ENCODE measurements at regions not wholly inside any gene's neighbourhood (a gene's known extent, or its start where the extent isn't known, plus 50 kb on each side); places are given as distances from the start of the nearest gene placed in this dataset.

DNA sequence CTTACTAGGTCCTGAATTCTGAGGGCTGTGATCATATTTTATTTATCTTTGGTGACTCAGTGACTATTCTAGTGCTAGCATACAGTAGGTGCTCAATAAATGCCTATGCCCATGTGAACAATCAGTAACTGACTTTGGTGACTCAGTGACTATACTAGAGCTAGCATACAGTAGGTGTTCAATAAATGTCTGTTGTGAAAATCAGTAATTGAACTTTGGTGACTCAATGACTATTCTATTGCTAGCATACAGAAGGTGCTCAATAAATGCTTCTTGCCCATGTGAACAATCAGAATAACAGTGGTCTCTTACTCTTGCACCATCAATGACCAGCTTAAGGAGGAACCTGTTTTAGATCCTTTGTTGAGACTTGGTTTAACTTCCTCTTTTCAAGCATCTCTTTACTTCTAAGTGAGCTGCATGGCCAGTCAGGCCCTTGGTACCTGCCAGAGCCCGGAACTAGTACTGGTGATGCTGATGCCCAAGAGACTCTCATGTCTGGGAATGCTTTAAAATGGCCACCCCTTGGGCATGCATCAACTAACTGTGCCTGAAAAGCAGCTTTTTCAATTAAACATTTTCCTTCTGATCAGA lies 214.9 kb upstream of the SPRED2 start:
- no peak for DNase-seq

DNA sequence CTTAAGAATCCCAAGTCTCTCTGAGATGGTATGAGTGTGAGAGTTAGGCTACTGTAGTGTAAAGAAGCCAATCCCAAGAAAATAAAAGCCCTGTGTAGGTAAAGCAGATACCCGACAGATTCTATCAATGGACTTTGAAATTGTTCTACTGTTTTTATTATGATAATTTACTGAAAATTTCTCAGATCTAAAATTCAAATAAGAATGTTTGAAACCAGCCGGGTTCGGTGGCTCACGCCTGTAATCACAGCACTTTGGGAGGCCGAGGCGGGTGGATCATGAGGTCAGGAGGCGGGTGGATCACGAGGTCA lies 208.3 kb upstream of the SPRED2 start:
- DNase-seq: no peak

DNA sequence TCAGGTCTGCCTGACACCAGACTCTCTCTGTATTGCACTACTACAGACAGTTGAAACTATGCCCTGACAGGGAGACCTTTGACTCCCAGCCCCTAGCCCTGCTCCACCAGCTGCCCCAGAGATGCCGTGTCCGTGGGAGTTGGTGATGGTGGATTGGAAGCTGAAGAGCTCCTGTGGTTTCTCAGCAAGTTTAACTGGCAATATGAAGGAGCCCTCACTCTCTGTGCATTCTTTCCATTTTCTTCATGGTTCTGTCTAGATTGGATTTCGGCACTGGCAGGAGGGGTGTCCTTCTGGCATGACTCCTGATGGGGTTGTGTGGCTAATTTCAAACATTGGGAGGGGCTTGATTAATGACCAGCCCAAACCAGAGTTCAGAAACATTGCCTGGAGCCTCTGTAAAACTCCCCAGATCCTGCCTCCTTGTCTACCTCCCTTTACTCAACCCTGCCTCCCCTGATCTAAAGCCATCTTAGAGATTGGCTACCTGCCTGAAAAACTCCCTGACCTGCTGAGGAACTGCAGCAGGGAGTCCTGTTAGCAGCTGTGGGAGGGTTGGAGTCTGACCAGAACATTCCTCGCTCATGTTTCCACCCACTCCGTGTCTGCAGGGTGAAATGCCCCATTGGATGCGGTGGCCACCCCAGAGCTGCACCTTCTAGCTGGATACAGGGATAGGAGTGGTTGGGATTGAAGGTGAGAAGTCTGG lies 206.9 kb upstream of the SPRED2 start:
- DNase-seq: peak; percentile 31

DNA sequence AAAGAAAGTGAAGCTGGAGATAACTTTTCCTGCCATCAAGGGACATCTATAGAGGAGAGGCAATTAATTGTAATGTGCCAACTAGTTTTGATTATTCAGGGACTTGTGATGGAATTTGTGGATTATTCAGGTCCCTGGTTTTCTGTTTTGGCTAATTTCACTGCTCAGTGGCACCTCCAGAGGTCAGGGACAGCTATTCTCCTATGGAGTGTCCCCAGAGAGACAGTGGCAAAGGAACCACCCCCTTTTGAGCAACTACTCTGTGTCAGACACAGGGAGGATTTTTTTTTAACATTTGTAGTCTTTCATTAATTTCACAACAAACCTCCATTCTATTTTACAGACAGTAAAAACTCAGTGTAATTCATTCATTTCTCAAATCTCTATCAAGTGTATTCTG lies 206.0 kb upstream of the SPRED2 start:
- DNase-seq: no peak

DNA sequence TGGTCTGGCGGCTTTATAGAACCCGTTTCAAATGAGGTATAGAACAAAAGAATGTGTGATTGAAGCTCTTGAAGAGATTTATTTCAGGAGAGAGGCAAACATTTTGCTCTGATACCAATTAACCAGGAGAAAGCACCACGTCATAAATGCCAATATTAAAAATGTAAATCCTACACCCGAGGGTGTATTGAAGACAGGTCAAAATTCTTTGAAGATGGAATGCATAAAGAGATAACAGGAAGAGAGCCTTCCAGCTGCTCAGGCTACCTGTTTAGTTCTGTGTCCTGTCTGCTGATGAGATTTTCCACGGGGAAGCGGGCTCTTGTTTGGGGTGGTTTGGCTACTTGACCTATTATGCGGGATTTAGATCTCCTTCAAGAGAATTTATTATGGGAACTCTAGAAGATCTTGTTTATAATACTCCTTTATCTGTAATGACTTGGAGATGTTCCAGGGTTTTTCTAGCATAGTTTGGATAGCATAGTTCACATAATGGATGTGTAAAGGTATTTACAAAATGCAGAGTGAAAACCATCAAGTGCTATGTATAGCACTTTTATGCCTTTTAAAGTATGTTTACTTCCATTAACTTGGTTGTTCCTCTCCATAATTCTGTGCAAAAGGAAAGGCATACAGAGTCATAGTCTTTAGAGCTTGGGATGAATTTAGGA lies 204.5 kb upstream of the SPRED2 start:
- no peak for DNase-seq

DNA sequence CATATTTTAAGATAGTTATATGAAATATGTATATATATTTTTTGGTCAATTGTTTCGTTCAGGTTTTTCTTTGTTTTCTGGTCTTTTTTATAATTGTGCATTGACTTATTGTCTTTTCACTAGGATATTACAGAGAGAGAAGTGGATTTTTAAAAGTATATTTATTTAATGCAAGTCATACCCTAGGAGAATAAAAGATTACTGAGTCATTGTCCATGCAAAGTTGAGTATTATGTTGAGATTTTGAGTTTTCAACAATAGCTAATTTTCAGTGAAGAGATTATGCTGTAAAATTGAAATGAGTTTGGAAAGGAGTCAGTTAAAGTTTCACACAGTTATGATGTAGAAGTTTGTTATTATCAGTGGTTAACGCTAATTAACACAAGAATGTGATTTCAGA lies 203.6 kb upstream of the SPRED2 start:
- no peak for DNase-seq

DNA sequence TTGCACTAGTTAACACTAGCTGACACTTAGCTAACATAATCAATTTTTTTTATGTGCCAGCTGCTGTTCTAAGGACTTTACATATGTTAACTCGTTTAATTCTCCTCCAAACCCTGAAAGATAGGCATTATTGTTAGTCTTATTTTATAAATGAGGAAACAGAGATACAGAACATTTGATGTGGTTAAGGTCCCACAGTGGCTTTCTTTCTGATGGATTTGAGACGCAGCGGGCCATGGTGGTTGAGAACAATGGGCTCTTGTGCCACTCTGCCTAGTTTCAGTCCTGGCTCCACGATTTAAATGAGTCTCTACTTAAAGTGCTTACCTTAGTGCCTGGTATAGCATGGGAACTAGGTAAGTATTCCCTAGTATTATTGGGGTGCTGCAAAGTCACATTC lies 201.9 kb upstream of the SPRED2 start:
- no peak for DNase-seq

DNA sequence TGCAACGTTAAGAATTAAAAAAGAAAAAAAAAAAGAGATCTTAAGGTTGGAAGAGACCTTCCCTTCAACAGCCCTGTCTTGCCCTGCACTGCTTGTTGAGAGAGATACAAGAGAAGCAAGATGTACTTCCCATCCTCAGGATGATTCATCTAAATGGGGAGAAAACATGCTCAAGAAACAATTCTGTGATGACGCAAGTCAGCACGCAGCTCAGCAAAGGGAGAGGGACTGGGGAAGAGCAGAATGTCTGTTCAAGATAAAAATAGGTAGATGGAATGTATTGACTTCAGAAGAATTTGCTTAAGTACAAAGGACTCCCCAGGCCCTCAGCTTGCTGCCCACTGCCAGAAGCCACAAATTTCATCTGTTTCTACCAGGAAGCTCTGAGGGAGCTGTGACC lies 198.2 kb upstream of the SPRED2 start:
- no peak for DNase-seq

DNA sequence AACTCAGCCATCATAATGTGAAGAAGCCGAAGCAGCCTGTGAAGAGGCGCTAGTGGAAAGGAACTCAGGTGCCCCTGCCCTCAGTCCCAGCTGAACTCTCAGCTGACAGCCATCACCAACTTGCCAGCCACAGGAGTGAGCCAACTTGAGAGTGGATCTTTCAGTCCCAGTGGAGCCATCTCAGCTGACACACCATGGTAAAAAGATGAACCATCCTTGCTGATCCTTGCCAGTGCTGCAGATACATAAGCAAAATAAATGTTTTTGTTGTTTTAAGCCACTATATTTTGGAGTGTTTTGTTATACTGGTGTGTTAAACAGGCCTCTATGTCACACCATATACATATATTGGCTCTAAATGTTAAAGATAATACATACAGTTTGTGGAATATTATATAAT lies 195.8 kb upstream of the SPRED2 start:
- DNase-seq: no peak

DNA sequence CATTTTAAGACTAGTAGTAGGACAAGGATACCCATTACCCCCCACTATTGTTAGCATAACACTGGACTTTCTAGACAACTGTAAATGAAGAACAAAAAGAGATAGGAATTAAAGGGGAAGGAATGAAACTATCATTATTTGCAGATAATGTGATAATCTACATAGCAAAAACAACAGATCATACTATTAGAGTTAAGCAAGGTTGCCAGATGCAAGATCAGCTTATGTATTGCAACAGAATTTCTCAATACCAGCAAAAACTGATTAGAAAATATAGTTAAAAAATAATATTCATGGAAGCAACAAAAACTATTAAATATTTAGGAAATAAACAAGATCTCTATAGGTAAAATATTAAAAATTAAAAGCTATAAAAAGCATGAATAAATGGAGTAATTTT lies 194.4 kb upstream of the SPRED2 start:
- DNase-seq: no peak

DNA sequence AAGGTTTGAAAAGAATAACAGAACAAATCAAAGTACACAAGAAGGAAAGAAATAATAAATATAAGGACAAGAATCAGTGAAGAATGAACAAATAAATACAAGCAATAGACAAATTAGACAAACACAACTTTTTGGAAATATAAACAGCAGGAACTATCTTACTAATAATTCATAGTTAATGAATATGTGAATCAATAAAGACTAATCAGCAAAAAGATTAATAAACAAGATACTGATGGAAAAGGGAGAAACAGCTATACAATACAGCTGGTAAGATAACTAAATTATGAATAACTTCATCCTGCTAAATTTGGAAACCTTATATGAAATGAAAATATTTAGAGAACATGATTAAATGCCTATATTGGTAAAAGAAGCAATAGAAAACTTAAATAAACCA lies 193.6 kb upstream of the SPRED2 start:
- DNase-seq: no peak

DNA sequence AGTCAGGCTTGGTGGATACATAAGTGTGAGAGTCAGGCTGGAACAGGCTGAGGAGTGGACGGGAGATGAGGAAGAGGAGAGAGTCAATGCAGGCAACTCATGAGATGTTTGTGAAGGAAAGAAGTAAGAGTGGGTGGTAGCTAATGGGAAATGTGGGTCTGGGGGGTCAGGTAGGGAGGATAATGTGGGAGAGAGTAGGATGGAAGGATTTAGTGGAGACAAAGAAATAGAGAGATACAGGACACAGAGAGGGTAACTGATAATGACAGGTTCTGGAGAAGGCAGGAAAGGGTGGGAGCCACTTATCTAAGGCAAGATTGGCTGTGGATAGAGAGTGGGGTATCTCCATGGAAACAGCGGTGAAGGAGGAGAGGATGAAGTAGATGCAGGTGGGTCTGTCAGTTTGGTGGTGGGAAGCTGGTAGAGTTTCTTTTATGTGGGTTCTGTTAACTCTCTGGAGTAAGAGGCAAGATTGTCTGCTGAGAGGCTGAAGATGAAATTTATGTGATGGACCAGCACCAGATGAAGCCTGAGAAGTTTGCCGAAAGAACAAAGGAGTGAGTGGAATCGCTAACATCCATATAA lies 190.6 kb upstream of the SPRED2 start:
- DNase-seq: no peak

DNA sequence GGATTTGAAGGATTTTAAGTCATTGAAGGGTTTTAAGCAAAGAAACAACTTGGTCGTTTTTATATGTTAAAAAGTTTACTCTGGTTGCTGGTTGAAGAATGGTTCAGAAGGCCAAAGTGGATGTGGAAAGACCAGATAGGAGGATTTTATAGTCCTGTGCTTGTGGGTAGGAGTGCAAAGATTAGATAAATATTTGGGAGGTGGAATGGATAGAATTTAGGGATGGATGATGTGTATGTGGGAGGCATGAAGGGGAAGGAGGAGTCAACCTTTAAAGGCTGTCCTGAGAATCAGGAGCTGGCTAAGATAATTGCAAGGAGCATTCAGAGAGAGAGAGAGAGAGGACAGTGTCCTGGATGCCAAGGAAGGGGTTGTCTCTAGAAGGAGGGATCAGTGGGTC lies 190.1 kb upstream of the SPRED2 start:
- DNase-seq: no peak

DNA sequence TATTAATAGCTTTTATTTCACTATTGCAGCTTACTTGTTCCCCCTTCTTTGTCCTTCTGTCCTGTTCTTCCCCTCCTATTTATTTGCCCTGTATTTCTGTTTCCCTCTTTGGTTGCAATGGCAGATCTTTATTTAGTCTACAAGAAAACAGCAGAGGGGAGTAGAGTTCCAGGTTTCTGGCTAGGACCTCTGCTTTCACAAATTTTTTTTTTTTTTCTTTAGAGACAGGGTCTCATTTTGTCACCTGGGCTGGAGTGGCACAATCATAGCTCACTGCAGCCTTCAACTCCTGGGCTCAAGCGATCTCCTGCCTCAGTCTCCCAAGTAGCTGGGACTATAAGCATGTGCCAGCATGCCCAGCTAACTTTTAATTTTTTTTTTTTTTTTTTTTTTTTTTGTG lies 188.1 kb upstream of the SPRED2 start:
- no peak for DNase-seq

DNA sequence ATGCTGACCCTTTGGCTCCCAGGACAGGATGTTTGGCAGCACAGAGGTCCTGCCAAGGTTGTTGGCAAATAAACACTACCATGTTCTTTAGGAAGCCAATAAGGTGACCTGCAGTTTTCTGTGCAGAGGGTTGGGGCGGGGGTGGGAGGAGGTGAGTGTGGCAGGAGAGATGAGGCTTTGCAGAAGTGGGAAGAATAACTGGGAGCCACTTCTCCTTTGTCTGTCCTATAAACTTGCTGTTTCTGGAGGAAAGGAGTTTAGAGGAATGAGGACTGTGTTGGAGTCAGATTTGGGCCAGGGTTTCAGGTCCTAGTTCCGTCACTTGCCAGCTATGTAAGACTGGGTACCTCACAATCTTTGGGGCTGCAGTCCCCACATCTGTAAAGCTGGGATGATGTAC lies 187.6 kb upstream of the SPRED2 start:
- DNase-seq: no peak

DNA sequence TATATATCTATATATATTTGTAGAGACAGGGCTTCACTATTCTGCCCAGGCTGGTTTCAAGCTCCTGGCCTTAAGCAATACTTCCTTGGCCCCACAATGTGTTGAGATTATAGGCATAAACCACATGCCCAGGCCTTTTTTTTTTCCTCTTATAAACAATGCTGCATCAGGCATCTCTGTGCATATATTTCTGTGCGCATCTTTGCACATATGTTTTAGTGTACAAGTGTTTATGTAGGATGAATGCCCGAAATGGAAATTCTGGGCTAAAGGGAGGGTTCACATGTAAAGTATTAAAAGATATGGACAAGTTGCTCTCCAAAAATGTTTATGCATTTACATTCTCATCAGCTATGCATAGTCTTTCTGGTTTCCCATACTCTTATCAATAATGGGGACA lies 183.2 kb upstream of the SPRED2 start:
- no peak for DNase-seq

DNA sequence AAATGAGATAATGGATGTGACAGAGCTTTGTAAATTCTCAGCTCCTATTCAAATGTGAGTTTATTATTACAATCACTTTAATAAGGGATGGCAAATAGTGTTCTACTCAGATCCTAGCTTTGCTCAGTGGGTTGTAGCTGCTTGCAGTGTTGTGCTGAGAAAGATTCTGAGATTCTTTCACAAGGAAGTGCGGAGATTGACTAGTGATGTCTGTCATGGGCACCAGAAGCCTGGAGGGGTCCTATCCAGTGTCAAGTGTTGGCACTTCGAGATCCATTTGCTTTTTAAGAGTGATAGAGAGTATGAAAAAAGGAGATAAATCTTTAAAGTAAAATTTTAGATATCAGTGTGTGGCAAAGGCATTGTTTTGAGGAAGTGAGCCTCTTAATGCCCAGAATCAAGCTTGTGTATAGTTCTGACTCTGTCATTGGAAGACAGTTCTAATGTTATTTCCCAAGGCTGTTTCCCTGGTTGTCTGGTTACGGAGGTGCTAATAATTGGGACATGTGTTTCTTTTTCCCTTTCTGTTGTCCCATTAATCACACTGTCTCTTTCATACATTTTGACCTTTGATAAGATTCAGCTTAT lies 181.7 kb upstream of the SPRED2 start:
- DNase-seq: no peak

DNA sequence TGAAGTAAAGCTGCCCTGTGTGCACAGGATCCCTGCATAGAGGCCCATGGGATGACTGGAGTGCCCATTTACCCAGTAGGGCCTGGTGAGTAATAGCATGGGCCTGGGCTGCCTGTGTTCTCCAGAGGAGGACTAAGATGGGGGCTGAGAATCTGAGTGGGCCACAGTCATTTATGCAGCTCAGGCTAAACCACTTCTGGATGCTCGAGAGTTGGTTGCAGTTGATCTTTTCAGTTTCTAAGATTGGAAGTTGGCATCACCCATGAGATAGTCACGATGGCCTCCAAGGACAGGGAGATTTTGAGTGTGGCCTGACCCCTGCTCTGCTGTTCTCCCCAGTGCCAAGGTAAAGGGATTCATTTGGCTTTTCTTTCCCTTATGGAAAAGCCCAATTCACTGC lies 179.1 kb upstream of the SPRED2 start:
- no peak for DNase-seq

DNA sequence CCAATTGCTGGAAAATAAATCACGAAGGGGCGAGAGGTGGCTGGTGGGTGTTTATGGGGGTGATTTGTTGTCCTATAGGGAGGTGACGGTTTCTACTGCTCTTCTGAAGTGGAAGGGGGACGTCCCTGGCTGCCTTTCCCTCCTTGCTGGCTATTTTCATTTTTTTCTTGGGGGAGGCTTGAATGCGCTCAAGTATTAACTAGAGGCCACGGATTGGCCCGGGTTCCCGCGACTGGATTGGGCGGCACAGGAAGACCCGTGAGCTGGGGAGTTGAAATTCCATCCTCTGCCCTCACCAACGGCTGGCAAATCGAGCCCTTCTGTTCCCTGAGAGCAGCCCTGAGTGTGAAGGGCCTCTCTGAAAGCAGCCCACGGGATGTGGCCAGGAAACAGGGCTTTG lies 176.5 kb upstream of the SPRED2 start:
- peak; percentile 37 for DNase-seq

DNA sequence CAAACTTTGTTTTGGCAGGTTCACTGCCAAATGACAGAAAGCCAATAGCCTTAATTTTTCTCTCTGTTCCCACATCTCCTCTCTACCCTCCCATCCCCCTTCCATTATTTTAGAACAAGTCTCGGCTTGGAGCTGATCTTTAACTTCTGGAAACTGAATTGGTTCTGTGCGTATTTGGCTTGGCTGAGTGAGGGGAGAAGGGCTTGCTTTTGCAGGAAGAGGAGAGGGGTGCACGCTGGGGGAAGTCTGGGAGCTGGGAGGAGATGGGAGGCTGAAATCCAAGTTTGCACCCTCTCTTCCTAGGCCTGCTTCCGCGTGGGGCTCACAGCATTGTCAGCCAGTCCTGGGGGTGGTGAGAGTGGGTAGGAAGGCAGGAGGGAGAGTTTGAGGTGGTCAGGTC lies 176.1 kb upstream of the SPRED2 start:
- peak; percentile 49 for DNase-seq

DNA sequence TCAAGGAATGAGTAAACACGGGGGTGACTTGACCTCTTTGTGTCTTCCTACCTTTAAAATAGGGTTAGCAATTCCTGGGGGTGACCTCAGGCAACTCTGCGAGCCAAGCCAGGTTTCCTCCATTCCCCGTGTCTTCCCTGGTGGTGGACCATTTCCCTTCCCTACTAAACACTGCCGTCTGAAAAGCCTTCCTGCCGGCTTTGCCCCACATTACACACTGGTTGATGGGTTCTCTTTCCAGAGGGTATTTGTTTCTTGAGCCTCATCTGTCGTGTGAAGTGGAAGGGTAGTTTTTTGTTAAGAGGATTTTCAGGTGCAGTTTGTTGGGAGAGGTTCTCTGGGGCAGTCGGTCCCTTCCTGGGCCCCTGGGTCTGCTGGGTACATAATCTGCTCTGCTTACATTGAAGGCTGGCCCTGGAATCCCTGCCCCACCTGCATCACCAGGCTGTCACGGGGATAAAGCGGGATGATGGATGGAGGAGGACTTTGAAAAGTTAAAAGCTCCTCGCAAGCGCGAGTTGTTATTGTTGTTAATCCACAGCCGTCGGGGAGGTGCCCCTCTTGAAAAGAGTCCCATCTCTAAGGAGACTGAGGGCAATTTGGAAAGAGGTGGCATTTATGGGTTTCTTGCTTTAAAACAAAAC lies 175.4 kb upstream of the SPRED2 start:
- no peak for DNase-seq

DNA sequence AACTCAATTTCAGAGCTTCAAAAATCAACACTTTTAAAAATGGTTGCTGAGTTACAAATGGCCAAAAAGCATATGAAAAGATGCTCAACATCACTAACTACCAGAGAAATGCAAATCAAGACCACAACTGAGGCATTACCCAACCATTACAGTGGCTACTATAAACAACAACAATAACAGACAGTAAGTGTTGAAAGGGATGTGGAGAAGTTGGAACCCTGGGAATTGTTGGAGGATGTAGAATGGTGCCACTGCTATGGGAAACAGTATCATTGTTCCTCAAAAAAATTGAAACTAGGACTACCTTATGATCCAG lies 173.3 kb upstream of the SPRED2 start:
- no peak for DNase-seq

All from left kidney (tissue), 1 donor.